ENCODE measurements at regions not wholly inside any gene's neighbourhood (a gene's known extent, or its start where the extent isn't known, plus 50 kb on each side); places are given as distances from the start of the nearest gene placed in this dataset.

DNA sequence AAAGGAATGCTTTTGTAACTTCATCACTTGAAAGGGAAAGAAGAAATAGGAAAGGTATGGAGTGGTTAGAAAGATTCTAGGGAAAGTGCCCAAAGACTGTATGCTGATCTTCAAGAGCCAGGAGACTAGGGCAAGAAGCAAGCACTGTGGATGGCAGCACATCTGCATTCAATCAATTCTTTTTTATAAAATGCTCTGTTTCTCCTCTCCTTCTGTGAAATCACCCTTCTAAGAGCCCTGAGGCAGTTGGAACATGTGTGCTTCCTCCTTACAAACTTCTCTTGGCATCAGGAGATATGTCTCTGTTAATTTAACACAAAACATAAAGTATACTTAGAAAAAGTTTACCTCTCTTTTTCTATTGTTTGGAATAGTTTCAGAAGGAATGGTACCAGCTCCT lies 1162.2 kb upstream of the GJE1 start:
- TF ChIP-seq, protein P1, sequence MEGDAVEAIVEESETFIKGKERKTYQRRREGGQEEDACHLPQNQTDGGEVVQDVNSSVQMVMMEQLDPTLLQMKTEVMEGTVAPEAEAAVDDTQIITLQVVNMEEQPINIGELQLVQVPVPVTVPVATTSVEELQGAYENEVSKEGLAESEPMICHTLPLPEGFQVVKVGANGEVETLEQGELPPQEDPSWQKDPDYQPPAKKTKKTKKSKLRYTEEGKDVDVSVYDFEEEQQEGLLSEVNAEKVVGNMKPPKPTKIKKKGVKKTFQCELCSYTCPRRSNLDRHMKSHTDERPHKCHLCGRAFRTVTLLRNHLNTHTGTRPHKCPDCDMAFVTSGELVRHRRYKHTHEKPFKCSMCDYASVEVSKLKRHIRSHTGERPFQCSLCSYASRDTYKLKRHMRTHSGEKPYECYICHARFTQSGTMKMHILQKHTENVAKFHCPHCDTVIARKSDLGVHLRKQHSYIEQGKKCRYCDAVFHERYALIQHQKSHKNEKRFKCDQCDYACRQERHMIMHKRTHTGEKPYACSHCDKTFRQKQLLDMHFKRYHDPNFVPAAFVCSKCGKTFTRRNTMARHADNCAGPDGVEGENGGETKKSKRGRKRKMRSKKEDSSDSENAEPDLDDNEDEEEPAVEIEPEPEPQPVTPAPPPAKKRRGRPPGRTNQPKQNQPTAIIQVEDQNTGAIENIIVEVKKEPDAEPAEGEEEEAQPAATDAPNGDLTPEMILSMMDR (conservative IDR thresholded peaks at IDR 0.05 in 1 of 2, IDR thresholded peaks at IDR 0.05 in 1 of 2; ENCODE audit: extremely low read depth in 1 of 2, insufficient read depth in 1 of 2, low read depth in 1 of 2, low read length in 2 of 2), result no peak
- TF ChIP-seq EZH2 (IDR thresholded peaks at IDR 0.05; ENCODE audit: borderline replicate concordance, low read length), result no peak

Measured in mammary epithelial cell (primary cell).